Endothelial cell of umbilical vein (primary cell): ENCODE measurements at regions not wholly inside any gene's neighbourhood (a gene's known extent, or its start where the extent isn't known, plus 50 kb on each side); places are given as distances from the start of the nearest gene placed in this dataset.

Source experiments
- BruUV-seq: library from RNA; stranded (reverse); fragments of 400-500 nt; replicated peaks from 2 replicates; lab custom pipeline; 2021; lab: Mats Ljungman, UMichigan
- CTCF ChIA-PET: fragments of 300-600, 350-600 bp; sonication (Branson Sonifier 250); formaldehyde crosslinking; loops from one replicate; lab custom pipeline; 2021; ENCODE audit warnings: antibody characterized with exemption, inconsistent platforms; lab: Charles Lee
- POLR2A ChIA-PET: fragments of 300-600, 350-600 bp; sonication (Branson Sonifier 250); formaldehyde crosslinking; loops from one replicate; lab custom pipeline; 2021; ENCODE audit warnings: antibody characterized with exemption, inconsistent platforms; lab: Charles Lee
- DNase-seq: peaks from one replicate; pipeline ENCODE4 v3.0.0-alpha.2; 2011; ENCODE audit warnings: low read depth, low spot score
- FAIRE-seq: peaks from 2 replicates; lab custom pipeline; 2011; peaks lifted over from hg19 to GRCh38; lab: Jason Lieb, UNC
- H2AFZ ChIP-seq: 2 replicates; pipeline ENCODE4 v1.6.0; 2012; ENCODE audit warnings: low read depth, low read length, control low read depth, inconsistent platforms
- H3K27ac ChIP-seq: 2 replicates; pipeline ENCODE4 v1.5.1; 2011; ENCODE audit warnings: low read depth, mild to moderate bottlenecking, control low read depth, low read length, moderate library complexity; ENCODE audit not compliant: insufficient read depth
- H3K27me3 ChIP-seq, 2 experiments: 2 replicates each; pipeline versions ENCODE4 v1.6.0 to v1.6.1; 2011; ENCODE audit warnings: low read length in 2 of 2, mixed read lengths in 1 of 2; ENCODE audit not compliant: control insufficient read depth in 2 of 2, insufficient read depth in 2 of 2
- H3K36me3 ChIP-seq, 2 experiments: 2 replicates in 1 of 2; 3 replicates in 1 of 2; pipeline ENCODE4 v1.5.1; 2011; ENCODE audit warnings: low read length in 2 of 2, mild to moderate bottlenecking in 1 of 2, moderate library complexity in 1 of 2; ENCODE audit not compliant: control insufficient read depth in 2 of 2, insufficient read depth in 2 of 2; ENCODE audit errors: extremely low read depth in 1 of 2
- H3K4me1 ChIP-seq: 3 replicates; pipeline ENCODE4 v1.5.1; 2011; ENCODE audit warnings: mild to moderate bottlenecking, low read length; ENCODE audit not compliant: control insufficient read depth, insufficient read depth; ENCODE audit errors: extremely low read depth
- H3K4me2 ChIP-seq: 2 replicates; pipeline ENCODE4 v1.6.1; 2011; ENCODE audit warnings: low read length, control low read depth, mixed read lengths; ENCODE audit not compliant: insufficient read depth
- H3K4me3 ChIP-seq, 3 experiments: fragments of 200-600 bp in 1 of 3; sonication (generic), shearing (Covaris generic) in 1 of 3; replicated peaks in 1 of 3; 2 replicates each; pipeline ENCODE4 v1.5.1; 2011 to 2016; ENCODE audit warnings: control low read depth in 3 of 3, low read length in 3 of 3, mild to moderate bottlenecking in 2 of 3, inconsistent platforms in 1 of 3, low read depth in 1 of 3, moderate library complexity in 1 of 3; ENCODE audit not compliant: insufficient read depth in 1 of 3
- H3K79me2 ChIP-seq: 2 replicates; pipeline ENCODE4 v1.6.0; 2012; ENCODE audit warnings: low read length, inconsistent platforms; ENCODE audit not compliant: control insufficient read depth, insufficient read depth
- H3K9ac ChIP-seq: replicated peaks from 2 replicates; pipeline ENCODE3; 2011; ENCODE audit warnings: low read length, control low read depth; ENCODE audit not compliant: insufficient read depth; ENCODE audit errors: extremely low read depth
- H3K9me1 ChIP-seq: replicated peaks from 3 replicates; pipeline ENCODE4 v1.6.0; 2011; ENCODE audit warnings: mild to moderate bottlenecking, low read length; ENCODE audit not compliant: control insufficient read depth, insufficient read depth; ENCODE audit errors: extremely low read depth
- H3K9me3 ChIP-seq: replicated peaks from 2 replicates; pipeline ENCODE4 v1.5.1; 2012; ENCODE audit warnings: low read length, inconsistent platforms; ENCODE audit not compliant: control insufficient read depth, insufficient read depth
- H4K20me1 ChIP-seq: replicated peaks from 2 replicates; pipeline ENCODE3; 2011; ENCODE audit warnings: mild to moderate bottlenecking, low read length; ENCODE audit not compliant: control insufficient read depth, insufficient read depth; ENCODE audit errors: extremely low read depth
- EZH2 ChIP-seq: IDR thresholded peaks from 2 replicates; pipeline ENCODE4 v1.6.1; 2012; ENCODE audit warnings: borderline replicate concordance, low read depth, mild to moderate bottlenecking, moderate library complexity, low read length, inconsistent platforms; ENCODE audit not compliant: severe bottlenecking
- FOS ChIP-seq: IDR thresholded peaks from 2 replicates; pipeline ENCODE4 v1.6.1; 2011; ENCODE audit warnings: mild to moderate bottlenecking, low read length, moderate library complexity, borderline replicate concordance; ENCODE audit not compliant: insufficient read depth
- GATA2 ChIP-seq: IDR thresholded peaks from 2 replicates; pipeline ENCODE4 v1.7.0; 2011; ENCODE audit warnings: low read depth, mild to moderate bottlenecking, moderate library complexity, mixed read lengths, low read length; ENCODE audit not compliant: insufficient read length, insufficient read depth
- JUN ChIP-seq: IDR thresholded peaks from 2 replicates; pipeline ENCODE4 v1.6.1; 2011; ENCODE audit warnings: borderline replicate concordance, low read depth; ENCODE audit not compliant: insufficient read length, insufficient read depth
- MAX ChIP-seq: IDR thresholded peaks from 2 replicates; pipeline ENCODE4 v1.6.1; 2011; ENCODE audit not compliant: insufficient read depth, insufficient read length
- MYC ChIP-seq: IDR thresholded peaks from one replicate; pipeline ENCODE4 v1.6.1; 2011; ENCODE audit warnings: mild to moderate bottlenecking, low read depth, low read length
- POLR2A ChIP-seq: IDR thresholded peaks from 2 replicates; pipeline ENCODE4 v1.6.1; 2012; ENCODE audit warnings: low read depth, mild to moderate bottlenecking, control low read depth, low read length
- POLR2AphosphoS5 ChIP-seq: IDR thresholded peaks from 2 replicates; pipeline ENCODE4 v1.6.1; 2012; ENCODE audit warnings: low read depth, mild to moderate bottlenecking, control low read depth, low read length, moderate library complexity; ENCODE audit not compliant: insufficient read depth
- dilution Hi-C: fragments of 300-500 bp; cut with MboI; formaldehyde crosslinking; loops from one replicate; pipeline ENCODE4 v1.15.0; 2019; ENCODE audit warnings: low sequenced_read_pairs; ENCODE audit not compliant: extremely low pct_ligation_motif_present
- intact Hi-C: fragments of 100-400 bp; cut with micrococcal nuclease; formaldehyde crosslinking; loops from one replicate; pipeline ENCODE4 v1.10.0; 2022
- TF ChIP-seq, protein P1 (sequence below), 2 donors: IDR thresholded peaks; 1 replicate in 1 of 2; 2 replicates in 1 of 2; pipeline ENCODE4 v1.5.1; 2011; ENCODE audit warnings: low read length in 2 of 2, mild to moderate bottlenecking in 2 of 2, moderate library complexity in 2 of 2, control low read depth in 1 of 2, inconsistent platforms in 1 of 2, low read depth in 1 of 2; ENCODE audit not compliant: insufficient read depth in 1 of 2; ENCODE audit errors: extremely low read depth in 1 of 2

- Histone ChIP-seq H3K9ac (no peak overlapping the region), H4K20me1 (no peaks in the 10 kb centered on the region), H3K4me1 (no peaks in the 10 kb centered on the region), H3K4me3 (no peak overlapping the region), H3K9me3 (no peaks in the 10 kb centered on the region), H3K9me1 (no peaks in the 10 kb centered on the region), H3K27me3 (no peaks in the 10 kb centered on the region), H3K79me2 (no peaks in the 10 kb centered on the region), H3K36me3 (no peaks in the 10 kb centered on the region), H3K4me2 (no peak overlapping the region), H2AFZ (no peak overlapping the region), H3K27ac (no peak overlapping the region)
- POLR2A ChIA-PET, result no interaction called here
- intact Hi-C loops, result no loop called here
- no TSS peak for BruUV-seq
- TF ChIP-seq POLR2AphosphoS5 (no peak), POLR2A (no peak), MYC (no peak), EZH2 (no peak), FOS (no peak), MAX (no peak), JUN (no peak), GATA2 (no peak)
- TF ChIP-seq, protein P1, sequence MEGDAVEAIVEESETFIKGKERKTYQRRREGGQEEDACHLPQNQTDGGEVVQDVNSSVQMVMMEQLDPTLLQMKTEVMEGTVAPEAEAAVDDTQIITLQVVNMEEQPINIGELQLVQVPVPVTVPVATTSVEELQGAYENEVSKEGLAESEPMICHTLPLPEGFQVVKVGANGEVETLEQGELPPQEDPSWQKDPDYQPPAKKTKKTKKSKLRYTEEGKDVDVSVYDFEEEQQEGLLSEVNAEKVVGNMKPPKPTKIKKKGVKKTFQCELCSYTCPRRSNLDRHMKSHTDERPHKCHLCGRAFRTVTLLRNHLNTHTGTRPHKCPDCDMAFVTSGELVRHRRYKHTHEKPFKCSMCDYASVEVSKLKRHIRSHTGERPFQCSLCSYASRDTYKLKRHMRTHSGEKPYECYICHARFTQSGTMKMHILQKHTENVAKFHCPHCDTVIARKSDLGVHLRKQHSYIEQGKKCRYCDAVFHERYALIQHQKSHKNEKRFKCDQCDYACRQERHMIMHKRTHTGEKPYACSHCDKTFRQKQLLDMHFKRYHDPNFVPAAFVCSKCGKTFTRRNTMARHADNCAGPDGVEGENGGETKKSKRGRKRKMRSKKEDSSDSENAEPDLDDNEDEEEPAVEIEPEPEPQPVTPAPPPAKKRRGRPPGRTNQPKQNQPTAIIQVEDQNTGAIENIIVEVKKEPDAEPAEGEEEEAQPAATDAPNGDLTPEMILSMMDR (IDR thresholded peaks at IDR 0.05; ENCODE audit: extremely low read depth in 1 of 2, insufficient read depth in 1 of 2, low read depth in 1 of 2, low read length in 2 of 2), result no peak
- dilution Hi-C loops, result no loop called here
- no peak for DNase-seq
- CTCF ChIA-PET, result no interaction called here
- no peak for FAIRE-seq
These were observed 66.2 kb downstream of the IZUMO3 start for GRCh38 chr9:24479361-24480059.
